ENCODE measurements at regions not wholly inside any gene's neighbourhood (a gene's known extent, or its start where the extent isn't known, plus 50 kb on each side); places are given as distances from the start of the nearest gene placed in this dataset.

GRCh38 chr9:89793124-89793495 is 188.3 kb downstream of the GADD45G start:
- H3K4me3 ChIP-seq (replicated peaks in 1 of 2; ENCODE audit: low read depth in 2 of 2, low read length in 2 of 2) = no peak overlapping the region
- TF ChIP-seq CTCF (IDR thresholded peaks at IDR 0.05; ENCODE audit: low read depth, low read length) = no peak
- DNase-seq (ENCODE audit: low read depth in 2 of 2) = no peak

- DNase-seq (ENCODE audit: low read depth in 2 of 2) = no peak
- H3K4me3 ChIP-seq (replicated peaks in 1 of 2; ENCODE audit: low read depth in 2 of 2, low read length in 2 of 2) = no peak overlapping the region
- no peak for TF ChIP-seq CTCF (IDR thresholded peaks at IDR 0.05; ENCODE audit: low read depth, low read length)
These were observed 188.7 kb downstream of the GADD45G start for GRCh38 chr9:89793551-89793950.

GRCh38 chr9:89794918-89795317 is 190.1 kb downstream of the GADD45G start:
- H3K4me3 ChIP-seq (replicated peaks in 1 of 2; ENCODE audit: low read depth in 2 of 2, low read length in 2 of 2) = no peak overlapping the region
- TF ChIP-seq CTCF (IDR thresholded peaks at IDR 0.05; ENCODE audit: low read depth, low read length) = no peak
- DNase-seq (ENCODE audit: low read depth in 2 of 2) = no peak

GRCh38 chr9:89795538-89796195 is 190.9 kb downstream of the GADD45G start:
- no peak for TF ChIP-seq CTCF (IDR thresholded peaks at IDR 0.05; ENCODE audit: low read depth, low read length)
- DNase-seq (ENCODE audit: low read depth in 2 of 2) = no peak
- no peak overlapping the region for H3K4me3 ChIP-seq (replicated peaks in 1 of 2; ENCODE audit: low read depth in 2 of 2, low read length in 2 of 2)

- no peak overlapping the region for H3K4me3 ChIP-seq (replicated peaks in 1 of 2; ENCODE audit: low read depth in 2 of 2, low read length in 2 of 2)
- TF ChIP-seq CTCF (IDR thresholded peaks at IDR 0.05; ENCODE audit: low read depth, low read length) = no peak
- DNase-seq (ENCODE audit: low read depth in 2 of 2) = no peak
These were observed 191.8 kb downstream of the GADD45G start for GRCh38 chr9:89796606-89797005.

GRCh38 chr9:89797255-89797654 is 192.4 kb downstream of the GADD45G start:
- no peak for DNase-seq (ENCODE audit: low read depth in 2 of 2)
- no peak for TF ChIP-seq CTCF (IDR thresholded peaks at IDR 0.05; ENCODE audit: low read depth, low read length)
- H3K4me3 ChIP-seq (replicated peaks in 1 of 2; ENCODE audit: low read depth in 2 of 2, low read length in 2 of 2) = no peak overlapping the region

- DNase-seq (ENCODE audit: low read depth in 2 of 2) = no peak
- H3K4me3 ChIP-seq (replicated peaks in 1 of 2; ENCODE audit: low read depth in 2 of 2, low read length in 2 of 2) = no peak overlapping the region
- TF ChIP-seq CTCF (IDR thresholded peaks at IDR 0.05; ENCODE audit: low read depth, low read length) = no peak
These were observed 193.2 kb downstream of the GADD45G start for GRCh38 chr9:89797937-89798455.
